SJCRH30 (cell line): ENCODE measurements at regions not wholly inside any gene's neighbourhood (a gene's known extent, or its start where the extent isn't known, plus 50 kb on each side); places are given as distances from the start of the nearest gene placed in this dataset.

ENCODE experiments used
- DNase-seq, 2 experiments: peaks; one replicate each; pipeline ENCODE4 v3.0.0-alpha.2; 2015 to 2020
- H3K27ac ChIP-seq: fragments of 250-450 bp; sonication (Bioruptor Pico); 2 replicates; pipeline ENCODE4 v1.5.1; 2020; ENCODE audit warnings: mild to moderate bottlenecking, moderate library complexity
- H3K27me3 ChIP-seq: fragments of 250-450 bp; sonication (Bioruptor Pico); 2 replicates; pipeline ENCODE4 v1.5.1; 2020; ENCODE audit warnings: mild to moderate bottlenecking, moderate library complexity
- H3K36me3 ChIP-seq: fragments of 250-450 bp; sonication (Bioruptor Pico); 2 replicates; pipeline ENCODE4 v1.5.1; 2020; ENCODE audit warnings: mild to moderate bottlenecking, moderate library complexity
- H3K4me1 ChIP-seq: fragments of 250-450 bp; sonication (Bioruptor Pico); 2 replicates; pipeline ENCODE4 v1.5.1; 2020; ENCODE audit warnings: mild to moderate bottlenecking, moderate library complexity
- H3K4me3 ChIP-seq: fragments of 250-450 bp; sonication (Bioruptor Pico); 2 replicates; pipeline ENCODE4 v1.5.1; 2020; ENCODE audit warnings: mild to moderate bottlenecking, moderate library complexity
- H3K9me3 ChIP-seq: fragments of 250-450 bp; sonication (Bioruptor Pico); replicated peaks from 2 replicates; pipeline ENCODE4 v1.5.1; 2020; ENCODE audit warnings: mild to moderate bottlenecking, moderate library complexity

DNA sequence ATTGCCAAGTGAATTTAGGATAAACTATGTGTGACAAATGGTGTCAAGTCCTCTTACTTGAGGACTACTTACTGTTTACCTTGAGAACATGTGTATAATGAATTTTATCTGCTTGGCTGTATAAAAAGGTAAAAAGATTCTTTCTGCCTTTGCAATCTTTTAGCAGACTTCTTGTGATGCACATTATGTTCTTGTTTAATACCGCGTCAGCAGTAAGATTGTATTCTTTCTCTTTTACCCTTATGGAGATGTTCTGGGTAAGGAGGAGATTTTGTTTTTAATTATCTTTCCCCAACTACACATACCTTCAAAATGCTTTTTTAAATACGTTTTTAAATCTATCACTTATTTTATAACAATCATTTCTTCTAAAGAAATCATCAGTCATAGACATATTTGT lies 1166.4 kb upstream of the CNTN5 start:
- Histone ChIP-seq H3K9me3 (no peaks in the 10 kb centered on the region), H3K4me1 (no peaks in the 10 kb centered on the region), H3K36me3 (no peaks in the 10 kb centered on the region), H3K27me3 (no peaks in the 10 kb centered on the region), H3K27ac (no peak overlapping the region), H3K4me3 (no peak overlapping the region)
- no peak for DNase-seq

DNA sequence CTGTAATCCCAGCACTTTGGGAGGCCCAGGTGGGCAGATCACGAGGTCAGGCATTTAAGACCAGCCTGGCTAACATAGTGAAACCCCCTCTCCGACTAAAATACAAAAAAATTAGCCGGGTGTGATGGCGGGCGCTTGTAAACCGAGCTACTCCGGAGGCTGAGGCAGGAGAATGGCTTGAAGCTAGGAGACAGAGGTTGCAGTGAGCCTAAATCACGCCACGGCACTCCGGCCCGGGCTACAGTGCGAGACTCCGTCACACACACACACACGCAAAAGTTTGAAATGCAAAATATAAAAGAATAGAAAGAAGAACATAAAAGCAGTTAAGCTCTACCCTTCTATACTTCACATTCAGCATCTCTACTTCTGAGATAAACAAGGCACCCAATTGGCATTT lies 1165.9 kb upstream of the CNTN5 start:
- no peak overlapping the region for H3K27ac ChIP-seq
- no peaks in the 10 kb centered on the region for H3K9me3 ChIP-seq
- no peak overlapping the region for H3K4me3 ChIP-seq
- no peaks in the 10 kb centered on the region for H3K4me1 ChIP-seq
- DNase-seq: no peak
- no peaks in the 10 kb centered on the region for H3K36me3 ChIP-seq
- H3K27me3 ChIP-seq: no peaks in the 10 kb centered on the region

DNA sequence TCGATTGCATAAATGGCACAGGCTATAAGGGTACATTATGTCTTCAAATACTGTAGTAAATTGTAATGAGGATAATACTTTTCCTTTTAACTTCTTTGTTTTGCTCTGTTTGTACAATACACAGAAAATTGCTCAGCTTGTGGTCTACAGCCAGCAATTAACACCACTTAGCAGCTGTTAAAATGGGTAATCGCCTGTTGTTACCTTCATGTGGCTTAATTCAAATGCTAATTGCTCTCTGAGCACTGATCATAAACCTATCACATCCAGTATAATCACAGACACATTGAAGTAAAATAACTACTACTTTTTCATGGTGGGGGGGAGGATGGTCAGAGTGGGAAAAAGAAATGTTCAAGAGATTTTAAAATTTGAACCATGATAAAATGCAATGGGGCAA lies 1164.1 kb upstream of the CNTN5 start:
- Histone ChIP-seq H3K4me3 (no peak overlapping the region), H3K27me3 (no peaks in the 10 kb centered on the region), H3K4me1 (no peaks in the 10 kb centered on the region), H3K27ac (no peak overlapping the region), H3K9me3 (no peaks in the 10 kb centered on the region), H3K36me3 (no peaks in the 10 kb centered on the region)
- no peak for DNase-seq

DNA sequence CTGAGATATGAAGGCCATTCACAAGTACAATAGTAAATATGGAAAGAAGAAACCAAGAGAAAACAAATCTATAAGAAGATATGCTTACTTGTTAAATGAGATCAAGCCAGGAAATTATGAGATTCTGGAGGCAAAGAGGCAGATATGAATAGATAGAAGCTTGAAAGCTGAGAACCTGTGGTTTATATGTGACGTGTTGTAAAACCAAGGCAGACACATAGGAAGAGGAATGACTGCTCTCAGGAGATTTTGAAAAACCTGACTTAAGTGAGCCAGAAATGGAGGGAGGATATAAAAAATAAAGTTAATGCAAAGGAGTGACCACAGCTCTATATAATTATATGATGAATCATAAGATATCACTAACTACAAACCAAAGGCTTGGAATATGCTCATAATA lies 1160.5 kb upstream of the CNTN5 start:
- Histone ChIP-seq H3K4me3 (no peak overlapping the region), H3K36me3 (no peaks in the 10 kb centered on the region), H3K27ac (no peak overlapping the region), H3K27me3 (no peaks in the 10 kb centered on the region), H3K9me3 (no peaks in the 10 kb centered on the region), H3K4me1 (no peaks in the 10 kb centered on the region)
- no peak for DNase-seq

DNA sequence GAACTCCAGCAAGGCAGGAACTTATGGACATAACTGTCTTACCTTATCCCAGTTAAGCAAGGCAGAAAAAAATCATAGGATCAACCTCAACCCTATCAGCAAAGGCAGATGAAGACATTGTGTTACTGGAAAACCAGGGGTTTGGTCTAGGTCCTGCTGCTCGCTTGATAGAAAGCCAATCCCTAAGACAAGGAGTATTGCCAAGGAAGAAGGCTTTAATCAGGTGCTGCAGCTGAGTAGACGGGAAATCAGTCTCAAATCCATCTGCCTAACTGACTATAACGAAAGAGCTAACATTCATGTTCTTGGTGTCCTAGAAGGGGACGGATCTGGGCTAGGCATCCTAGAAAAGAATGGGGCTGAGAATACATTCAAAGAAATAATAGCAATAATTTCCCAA lies 1158.7 kb upstream of the CNTN5 start:
- H3K27me3 ChIP-seq: no peaks in the 10 kb centered on the region
- no peaks in the 10 kb centered on the region for H3K9me3 ChIP-seq
- no peak overlapping the region for H3K4me3 ChIP-seq
- no peaks in the 10 kb centered on the region for H3K4me1 ChIP-seq
- H3K27ac ChIP-seq: no peak overlapping the region
- H3K36me3 ChIP-seq: no peaks in the 10 kb centered on the region
- no peak for DNase-seq

DNA sequence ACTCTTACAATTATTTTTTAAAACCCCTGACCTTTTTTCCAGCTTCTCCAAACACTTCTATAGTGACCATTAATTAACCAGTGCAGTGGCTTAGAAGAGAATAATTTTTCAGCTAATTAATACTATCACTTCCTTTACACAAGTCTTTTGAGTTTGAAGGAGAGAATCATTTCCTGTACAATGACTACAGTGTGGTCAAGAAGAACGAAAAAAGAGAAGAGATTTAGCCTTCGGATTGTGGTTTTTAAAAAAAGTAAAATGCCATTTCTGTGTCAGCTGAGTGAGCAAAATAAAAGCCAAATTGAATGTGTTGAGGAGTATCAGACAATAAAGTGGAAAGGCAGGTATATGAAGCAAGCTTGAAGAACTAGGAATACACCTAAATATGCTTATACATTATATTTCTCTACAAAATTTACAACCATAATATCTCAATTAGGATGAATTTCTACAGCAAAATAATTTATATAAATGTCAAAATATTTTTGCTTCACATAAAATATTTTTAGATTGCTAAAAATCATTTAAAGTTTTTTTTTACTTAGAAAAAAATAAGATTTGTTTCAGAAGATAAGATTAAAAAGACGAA lies 1155.2 kb upstream of the CNTN5 start:
- no peaks in the 10 kb centered on the region for H3K27me3 ChIP-seq
- no peaks in the 10 kb centered on the region for H3K9me3 ChIP-seq
- H3K4me3 ChIP-seq: no peak overlapping the region
- H3K4me1 ChIP-seq: no peaks in the 10 kb centered on the region
- no peaks in the 10 kb centered on the region for H3K36me3 ChIP-seq
- no peak for DNase-seq
- H3K27ac ChIP-seq: no peak overlapping the region

DNA sequence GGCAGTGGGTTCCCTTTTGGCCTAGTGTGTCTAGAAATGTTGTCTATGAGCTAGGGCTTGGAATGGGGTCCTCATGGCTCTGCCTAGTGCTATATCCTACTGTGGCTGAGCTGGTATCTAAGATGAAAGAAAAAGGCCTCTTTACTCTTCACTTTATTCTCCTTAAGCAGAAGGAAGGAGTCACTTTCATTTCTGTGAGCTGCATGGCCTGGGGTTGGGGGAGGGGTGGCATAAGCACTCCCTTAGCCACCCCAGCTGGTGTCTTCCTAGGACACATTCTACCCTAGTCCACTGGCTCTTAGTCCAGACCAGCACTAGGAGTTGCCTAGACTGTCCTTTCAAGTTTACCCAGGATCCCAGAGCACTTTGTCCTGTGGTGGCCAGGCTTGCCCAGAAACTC lies 1148.9 kb upstream of the CNTN5 start:
- H3K4me1 ChIP-seq: no peaks in the 10 kb centered on the region
- no peak overlapping the region for H3K27ac ChIP-seq
- H3K27me3 ChIP-seq: no peaks in the 10 kb centered on the region
- no peaks in the 10 kb centered on the region for H3K36me3 ChIP-seq
- H3K4me3 ChIP-seq: no peak overlapping the region
- DNase-seq: no peak
- no peaks in the 10 kb centered on the region for H3K9me3 ChIP-seq

DNA sequence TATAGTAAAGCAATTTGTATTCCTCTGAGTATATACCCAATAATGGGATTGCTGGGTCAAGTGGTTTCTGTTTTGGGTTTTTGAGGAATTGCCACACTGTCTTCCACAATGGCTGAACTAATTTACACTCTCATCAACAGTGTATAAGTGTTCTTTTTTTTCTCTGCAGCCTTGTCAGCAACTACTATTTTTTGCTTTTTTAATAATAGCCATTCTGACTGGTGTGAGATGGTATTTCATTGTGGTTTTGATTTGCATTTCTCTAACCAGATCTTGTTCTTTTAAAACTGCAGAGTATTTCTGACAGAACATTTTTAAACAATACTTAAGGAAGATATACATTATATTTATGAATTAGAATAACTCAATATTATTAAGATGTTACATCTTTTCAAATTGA lies 1140.5 kb upstream of the CNTN5 start:
- Histone ChIP-seq H3K27me3 (no peaks in the 10 kb centered on the region), H3K4me3 (no peak overlapping the region), H3K4me1 (no peaks in the 10 kb centered on the region), H3K36me3 (no peaks in the 10 kb centered on the region), H3K9me3 (no peaks in the 10 kb centered on the region), H3K27ac (no peak overlapping the region)
- DNase-seq: no peak

DNA sequence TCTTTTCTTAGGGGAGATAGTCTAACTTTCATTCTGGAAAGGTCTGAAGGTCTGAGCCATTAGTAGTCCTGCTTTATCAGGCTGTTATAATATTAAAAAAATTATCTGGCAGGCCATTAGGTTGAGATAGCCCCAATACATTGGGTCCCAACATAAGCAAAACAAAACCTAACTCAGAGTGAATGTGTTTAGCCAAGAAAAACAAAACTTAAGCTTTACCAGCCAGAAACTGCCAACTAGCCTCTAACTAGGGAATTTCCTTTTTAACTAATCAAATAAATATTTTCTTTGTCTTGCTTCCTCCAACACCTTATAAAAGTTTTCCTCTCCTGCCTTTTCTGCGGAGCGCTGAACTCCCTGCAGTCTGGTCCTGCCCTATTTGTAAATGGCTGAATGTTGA lies 1137.7 kb upstream of the CNTN5 start:
- no peaks in the 10 kb centered on the region for H3K27me3 ChIP-seq
- H3K4me1 ChIP-seq: no peaks in the 10 kb centered on the region
- DNase-seq: no peak
- H3K9me3 ChIP-seq: no peaks in the 10 kb centered on the region
- H3K27ac ChIP-seq: no peak overlapping the region
- no peaks in the 10 kb centered on the region for H3K36me3 ChIP-seq
- no peak overlapping the region for H3K4me3 ChIP-seq

DNA sequence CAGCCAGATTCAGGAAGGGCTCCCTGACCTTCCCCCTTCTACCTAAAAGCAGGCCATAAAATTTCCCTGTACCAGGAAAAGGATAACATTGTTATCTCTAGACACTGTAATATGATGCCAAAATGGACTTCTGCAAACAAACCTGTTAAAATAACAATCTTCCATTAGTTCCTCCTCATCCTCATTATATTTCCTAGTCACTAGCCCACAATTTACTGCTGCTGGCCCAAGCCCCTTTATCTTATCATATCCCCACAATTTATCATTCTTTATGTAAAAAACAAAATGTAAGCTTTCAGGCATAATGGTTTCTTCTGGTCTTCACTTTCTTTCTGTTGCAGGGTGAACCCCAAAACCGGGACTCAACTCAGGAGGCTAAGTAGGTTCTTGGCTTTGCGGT lies 1132.1 kb upstream of the CNTN5 start:
- Histone ChIP-seq H3K4me1 (no peaks in the 10 kb centered on the region), H3K9me3 (no peaks in the 10 kb centered on the region), H3K27me3 (no peaks in the 10 kb centered on the region), H3K4me3 (no peak overlapping the region), H3K27ac (no peak overlapping the region), H3K36me3 (no peaks in the 10 kb centered on the region)
- no peak for DNase-seq

DNA sequence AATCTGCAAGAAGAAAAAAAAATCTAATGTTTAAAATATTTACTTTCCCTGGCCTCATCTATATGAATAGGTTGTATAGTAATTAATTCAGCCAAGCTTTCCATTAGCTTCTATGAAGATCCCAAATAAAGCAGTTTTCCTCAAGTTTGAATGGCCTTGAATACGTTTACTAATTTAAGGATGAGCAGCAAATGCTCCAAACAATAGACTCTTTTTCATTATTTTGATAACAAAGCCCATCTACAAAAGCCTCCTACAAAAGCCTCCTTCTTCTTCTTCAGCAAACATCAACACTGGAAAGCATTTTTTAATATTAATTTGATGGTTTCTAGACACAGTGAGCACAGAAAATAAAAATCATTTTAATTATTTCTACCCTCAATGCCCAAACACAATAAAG lies 1130.3 kb upstream of the CNTN5 start:
- Histone ChIP-seq H3K27ac (no peak overlapping the region), H3K4me3 (no peak overlapping the region), H3K27me3 (no peaks in the 10 kb centered on the region), H3K36me3 (no peaks in the 10 kb centered on the region), H3K9me3 (no peaks in the 10 kb centered on the region), H3K4me1 (no peaks in the 10 kb centered on the region)
- no peak for DNase-seq

DNA sequence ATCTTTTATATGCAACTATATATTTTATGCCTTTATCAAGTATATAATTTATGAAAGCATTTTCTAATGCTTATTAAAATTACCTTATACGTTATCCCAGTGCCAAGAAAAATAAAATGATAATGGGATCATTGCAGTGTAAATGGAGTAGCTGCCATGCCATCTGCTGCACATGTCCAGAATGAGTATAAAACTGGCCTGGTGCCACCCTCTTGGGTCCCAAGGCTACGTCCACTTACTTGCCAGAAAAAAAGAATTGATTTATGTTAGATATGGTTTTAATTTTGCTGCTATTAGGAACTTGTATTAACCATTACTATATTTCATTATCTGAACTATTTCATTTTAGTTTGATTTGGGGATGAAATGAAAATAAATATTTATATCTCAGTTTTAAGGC lies 1127.1 kb upstream of the CNTN5 start:
- no peaks in the 10 kb centered on the region for H3K4me1 ChIP-seq
- DNase-seq: peak; percentile 1
- H3K36me3 ChIP-seq: no peaks in the 10 kb centered on the region
- no peaks in the 10 kb centered on the region for H3K9me3 ChIP-seq
- no peak overlapping the region for H3K4me3 ChIP-seq
- H3K27me3 ChIP-seq: no peaks in the 10 kb centered on the region
- no peak overlapping the region for H3K27ac ChIP-seq

DNA sequence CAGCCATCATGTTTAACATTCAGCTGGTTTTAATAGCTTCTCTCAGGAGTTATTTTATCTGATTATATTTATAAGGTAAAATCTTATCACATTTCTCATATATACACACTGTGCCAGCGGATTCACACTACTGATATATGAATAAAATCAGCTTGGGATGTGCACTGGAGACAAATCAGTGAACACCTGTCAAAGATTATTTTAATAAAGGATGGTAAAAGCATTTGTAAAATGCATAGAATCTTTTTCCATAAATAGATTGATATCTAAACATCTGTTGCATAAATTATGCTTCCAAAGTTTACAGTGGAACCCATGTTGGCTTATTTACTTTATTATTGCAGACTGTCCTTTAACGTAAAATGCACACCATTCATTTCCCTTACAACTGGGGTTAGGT lies 1125.8 kb upstream of the CNTN5 start:
- H3K4me1 ChIP-seq: no peaks in the 10 kb centered on the region
- H3K4me3 ChIP-seq: no peak overlapping the region
- H3K9me3 ChIP-seq: no peaks in the 10 kb centered on the region
- no peak overlapping the region for H3K27ac ChIP-seq
- no peak for DNase-seq
- H3K27me3 ChIP-seq: no peaks in the 10 kb centered on the region
- H3K36me3 ChIP-seq: no peaks in the 10 kb centered on the region

DNA sequence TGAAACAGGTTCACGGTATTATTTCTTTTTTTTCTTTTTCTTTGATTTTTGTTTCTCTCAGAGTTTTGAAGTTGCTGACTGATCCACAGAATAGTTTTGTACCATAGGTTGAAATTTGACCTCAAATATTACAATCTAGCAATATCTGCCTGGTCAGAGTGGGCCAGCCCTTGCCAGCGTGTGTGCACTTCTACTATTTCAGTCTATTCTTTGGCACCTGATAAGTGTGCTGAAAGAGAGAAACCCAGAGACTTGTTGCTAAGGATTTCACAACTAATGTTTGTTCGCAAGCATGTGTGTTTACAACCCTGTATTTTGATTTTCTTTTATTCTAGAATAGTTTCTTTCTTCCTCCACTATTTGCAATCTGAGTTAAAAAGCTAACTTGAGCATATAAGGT lies 1125.2 kb upstream of the CNTN5 start:
- Histone ChIP-seq H3K9me3 (no peaks in the 10 kb centered on the region), H3K36me3 (no peaks in the 10 kb centered on the region), H3K27me3 (no peaks in the 10 kb centered on the region), H3K4me1 (no peaks in the 10 kb centered on the region), H3K4me3 (no peak overlapping the region), H3K27ac (no peak overlapping the region)
- DNase-seq: no peak

DNA sequence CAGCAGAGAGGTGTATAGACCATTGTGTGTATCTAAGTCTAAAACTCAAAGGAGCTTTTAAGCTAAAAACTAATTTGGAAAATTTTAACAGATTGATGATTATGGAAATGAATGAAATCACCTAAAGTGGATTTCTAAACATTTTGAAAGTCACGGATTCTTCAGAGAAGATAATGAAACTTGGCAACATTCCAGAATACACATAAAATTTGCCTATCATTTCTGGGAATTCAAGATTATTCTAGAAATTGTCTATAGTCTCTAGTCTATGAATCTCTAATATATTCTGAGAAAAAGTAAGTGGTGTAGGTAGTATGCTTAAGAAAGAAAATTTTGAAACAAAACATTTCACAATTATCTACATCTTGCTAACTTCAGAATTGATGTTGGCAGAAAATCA lies 1117.9 kb upstream of the CNTN5 start:
- H3K4me1 ChIP-seq: no peaks in the 10 kb centered on the region
- no peaks in the 10 kb centered on the region for H3K36me3 ChIP-seq
- H3K27me3 ChIP-seq: no peaks in the 10 kb centered on the region
- DNase-seq: no peak
- H3K4me3 ChIP-seq: no peak overlapping the region
- H3K27ac ChIP-seq: no peak overlapping the region
- H3K9me3 ChIP-seq: no peaks in the 10 kb centered on the region

DNA sequence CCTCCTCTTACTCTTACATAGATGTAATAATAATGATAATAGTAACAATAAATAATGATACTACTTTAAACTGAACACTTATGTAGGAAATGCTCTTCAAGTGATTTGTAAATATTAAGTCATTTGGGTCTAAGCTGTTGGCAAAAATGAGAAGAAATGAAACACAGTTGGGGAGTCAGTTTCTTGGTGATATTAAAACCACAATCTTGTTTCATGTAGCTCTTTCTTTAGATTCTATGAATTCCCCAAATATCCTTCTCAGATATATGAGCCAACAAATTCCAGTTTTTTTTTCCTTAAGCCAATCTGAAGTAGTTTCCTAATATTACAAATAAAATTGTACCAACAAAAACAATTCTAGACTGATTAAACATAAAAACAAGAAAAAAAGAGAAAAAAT lies 1115.6 kb upstream of the CNTN5 start:
- Histone ChIP-seq H3K36me3 (no peaks in the 10 kb centered on the region), H3K4me3 (no peak overlapping the region), H3K27me3 (no peaks in the 10 kb centered on the region), H3K4me1 (no peaks in the 10 kb centered on the region), H3K9me3 (no peaks in the 10 kb centered on the region), H3K27ac (no peak overlapping the region)
- no peak for DNase-seq

DNA sequence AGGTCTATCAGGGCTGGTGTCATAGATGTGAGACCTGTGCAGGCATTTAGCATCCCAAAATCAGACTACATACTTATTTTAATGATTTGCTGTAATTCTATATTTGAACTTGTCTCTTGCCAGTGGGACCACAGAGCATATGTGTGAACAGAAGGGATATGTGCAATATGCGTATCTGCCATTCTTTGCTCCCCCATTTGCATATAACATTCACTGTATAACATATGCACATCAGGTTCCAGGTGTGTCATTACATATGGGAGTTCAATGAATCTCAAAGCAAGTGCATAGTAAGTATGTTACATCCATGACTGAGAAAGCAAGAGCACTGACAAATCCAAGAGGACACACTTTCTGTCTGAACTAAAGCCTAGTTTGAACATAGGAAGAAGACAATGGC lies 1115.1 kb upstream of the CNTN5 start:
- Histone ChIP-seq H3K4me1 (no peaks in the 10 kb centered on the region), H3K27me3 (no peaks in the 10 kb centered on the region), H3K4me3 (no peak overlapping the region), H3K9me3 (no peaks in the 10 kb centered on the region), H3K36me3 (no peaks in the 10 kb centered on the region), H3K27ac (no peak overlapping the region)
- DNase-seq: no peak
